Breast epithelium (tissue), 4 donors: ENCODE measurements at regions not wholly inside any gene's neighbourhood (a gene's known extent, or its start where the extent isn't known, plus 50 kb on each side); places are given as distances from the start of the nearest gene placed in this dataset.

ENCODE experiments used
- DNase-seq, 2 donors: peaks; one replicate each; pipeline ENCODE4 v3.0.0-alpha.2; 2019; ENCODE audit warnings: low spot score in 2 of 2
- H3K27ac ChIP-seq, 2 donors: fragments of 200-600 bp; sonication (generic) in 1 of 2; one replicate each; pipeline ENCODE4 v1.5.1; 2016 to 2019; ENCODE audit warnings: mild to moderate bottlenecking in 1 of 2
- H3K27me3 ChIP-seq, 2 donors: fragments of 200-600 bp; sonication (generic) in 1 of 2; one replicate each; pipeline versions ENCODE4 v1.5.1 to v1.6.0; 2017 to 2019; ENCODE audit warnings: control low read depth in 1 of 2, mild to moderate bottlenecking in 1 of 2
- H3K36me3 ChIP-seq: fragments of 200-600 bp; one replicate; pipeline ENCODE4 v1.5.1; 2019
- H3K4me1 ChIP-seq, 2 donors: fragments of 200-600 bp; sonication (generic); one replicate each; pipeline ENCODE4 v1.5.1; 2016 to 2019; ENCODE audit warnings: control low read depth in 1 of 2
- H3K4me3 ChIP-seq, 3 donors: fragments of 200-600 bp; sonication (generic); 1 replicate in 2 of 3; 2 replicates in 1 of 3; pipeline ENCODE4 v1.5.1; 2016 to 2019; ENCODE audit warnings: mild to moderate bottlenecking in 3 of 3, moderate library complexity in 2 of 3
- H3K9me3 ChIP-seq, 2 donors: fragments of 200-600 bp; sonication (generic) in 1 of 2; one replicate each; pipeline ENCODE4 v1.5.1; 2016 to 2019; ENCODE audit warnings: control low read depth in 1 of 2
- POLR2A ChIP-seq: fragments of 450-650 bp; IDR thresholded peaks from one replicate; pipeline ENCODE4 v1.6.1; 2016; ENCODE audit warnings: antibody characterized with exemption, mild to moderate bottlenecking, moderate library complexity
- POLR2AphosphoS5 ChIP-seq, 3 donors: sonication (generic); formaldehyde crosslinking; IDR thresholded peaks; one replicate each; pipeline ENCODE4 v1.6.1; 2017; ENCODE audit warnings: antibody characterized with exemption in 3 of 3
- intact Hi-C: fragments of 100-400 bp; cut with DNase I; formaldehyde crosslinking; loops from one replicate; pipeline ENCODE4 v1.15.1; 2023; ENCODE audit warnings: low total_unique reads
- TF ChIP-seq, protein P1 (sequence below), 3 donors: fragments of 450-650 bp; IDR thresholded peaks; one replicate each; pipeline ENCODE4 v1.5.1; 2016 to 2017; ENCODE audit warnings: antibody characterized with exemption in 3 of 3, mild to moderate bottlenecking in 3 of 3, moderate library complexity in 3 of 3

DNA sequence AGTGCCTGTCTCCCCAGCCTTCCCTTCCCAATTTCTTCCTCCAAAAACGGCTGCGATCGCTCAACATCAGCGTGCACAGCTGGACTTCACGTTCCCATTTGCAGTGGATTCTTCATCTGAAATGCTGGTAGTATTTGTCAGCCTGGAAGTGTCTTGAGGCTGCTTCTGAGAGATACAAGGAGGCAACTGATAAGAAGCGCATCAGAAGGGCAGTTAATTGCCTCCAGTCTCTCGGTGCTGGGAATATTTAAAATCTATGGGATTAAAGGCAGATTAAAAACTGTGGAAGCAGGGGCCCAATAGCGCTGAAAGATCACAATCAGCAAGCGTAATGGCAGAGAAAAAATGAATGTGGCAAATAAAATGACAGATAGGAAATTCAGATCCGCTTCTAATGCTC lies 450.0 kb downstream of the GATA3 start:
- Histone ChIP-seq H3K27me3 (no peaks in the 10 kb centered on the region), H3K27ac (no peak overlapping the region), H3K4me1 (no peaks in the 10 kb centered on the region), H3K36me3 (no peaks in the 10 kb centered on the region), H3K4me3 (no peak overlapping the region), H3K9me3 (no peaks in the 10 kb centered on the region)
- TF ChIP-seq POLR2A: no peak
- TF ChIP-seq, protein P1, sequence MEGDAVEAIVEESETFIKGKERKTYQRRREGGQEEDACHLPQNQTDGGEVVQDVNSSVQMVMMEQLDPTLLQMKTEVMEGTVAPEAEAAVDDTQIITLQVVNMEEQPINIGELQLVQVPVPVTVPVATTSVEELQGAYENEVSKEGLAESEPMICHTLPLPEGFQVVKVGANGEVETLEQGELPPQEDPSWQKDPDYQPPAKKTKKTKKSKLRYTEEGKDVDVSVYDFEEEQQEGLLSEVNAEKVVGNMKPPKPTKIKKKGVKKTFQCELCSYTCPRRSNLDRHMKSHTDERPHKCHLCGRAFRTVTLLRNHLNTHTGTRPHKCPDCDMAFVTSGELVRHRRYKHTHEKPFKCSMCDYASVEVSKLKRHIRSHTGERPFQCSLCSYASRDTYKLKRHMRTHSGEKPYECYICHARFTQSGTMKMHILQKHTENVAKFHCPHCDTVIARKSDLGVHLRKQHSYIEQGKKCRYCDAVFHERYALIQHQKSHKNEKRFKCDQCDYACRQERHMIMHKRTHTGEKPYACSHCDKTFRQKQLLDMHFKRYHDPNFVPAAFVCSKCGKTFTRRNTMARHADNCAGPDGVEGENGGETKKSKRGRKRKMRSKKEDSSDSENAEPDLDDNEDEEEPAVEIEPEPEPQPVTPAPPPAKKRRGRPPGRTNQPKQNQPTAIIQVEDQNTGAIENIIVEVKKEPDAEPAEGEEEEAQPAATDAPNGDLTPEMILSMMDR (IDR thresholded peaks at IDR 0.05): no peak
- no peak for TF ChIP-seq POLR2AphosphoS5 (IDR thresholded peaks at IDR 0.05)
- intact Hi-C loops: no loop called here
- DNase-seq: no peak

DNA sequence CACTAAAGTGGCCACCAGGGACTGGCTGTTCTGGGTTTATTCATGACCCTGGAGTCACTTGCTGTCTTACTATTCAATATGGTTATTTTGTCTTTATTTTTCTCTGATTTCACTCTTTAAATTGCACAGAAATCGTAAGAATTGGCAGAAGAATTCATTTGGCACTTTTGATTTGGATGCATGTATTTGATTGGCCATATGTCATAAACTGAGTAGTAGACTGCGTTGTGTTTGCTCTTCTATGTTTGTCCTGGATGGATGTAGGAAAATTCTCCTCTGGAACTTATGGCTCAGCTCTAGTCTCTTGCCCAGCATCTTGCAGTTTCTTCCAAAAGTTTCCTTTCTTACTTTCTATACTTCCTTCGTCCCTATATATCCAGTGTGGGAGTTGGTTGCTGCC lies 452.7 kb downstream of the GATA3 start:
- DNase-seq: no peak
- no peak overlapping the region for H3K27ac ChIP-seq
- H3K9me3 ChIP-seq: no peaks in the 10 kb centered on the region
- TF ChIP-seq POLR2A (no peak), POLR2AphosphoS5 (IDR thresholded peaks at IDR 0.05) (no peak)
- TF ChIP-seq, protein P1 (IDR thresholded peaks at IDR 0.05): no peak
- no peaks in the 10 kb centered on the region for H3K4me1 ChIP-seq
- H3K4me3 ChIP-seq: no peak overlapping the region
- intact Hi-C loops: no loop called here
- no peaks in the 10 kb centered on the region for H3K36me3 ChIP-seq
- no peaks in the 10 kb centered on the region for H3K27me3 ChIP-seq

DNA sequence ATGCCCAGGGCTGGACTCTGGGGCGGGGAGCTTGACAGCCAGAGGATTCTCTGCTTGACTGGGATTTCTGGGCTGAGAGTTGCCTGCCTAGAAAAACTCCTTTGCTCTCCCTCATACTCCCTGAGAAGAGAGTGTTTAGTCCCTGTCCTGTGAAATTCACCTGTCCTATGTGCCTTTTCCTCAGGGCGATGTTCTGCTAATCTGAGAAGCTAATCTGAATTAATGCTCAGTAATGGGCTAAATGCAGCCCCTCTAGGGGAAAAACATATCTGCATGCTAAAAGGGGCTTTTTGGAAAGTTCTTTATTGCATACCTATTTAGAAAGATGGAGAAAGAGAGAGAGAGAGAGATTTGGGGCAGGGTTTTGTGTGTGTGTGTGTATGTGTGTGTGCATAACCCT lies 454.4 kb downstream of the GATA3 start:
- no peaks in the 10 kb centered on the region for H3K36me3 ChIP-seq
- no peak for DNase-seq
- intact Hi-C loops: no loop called here

DNA sequence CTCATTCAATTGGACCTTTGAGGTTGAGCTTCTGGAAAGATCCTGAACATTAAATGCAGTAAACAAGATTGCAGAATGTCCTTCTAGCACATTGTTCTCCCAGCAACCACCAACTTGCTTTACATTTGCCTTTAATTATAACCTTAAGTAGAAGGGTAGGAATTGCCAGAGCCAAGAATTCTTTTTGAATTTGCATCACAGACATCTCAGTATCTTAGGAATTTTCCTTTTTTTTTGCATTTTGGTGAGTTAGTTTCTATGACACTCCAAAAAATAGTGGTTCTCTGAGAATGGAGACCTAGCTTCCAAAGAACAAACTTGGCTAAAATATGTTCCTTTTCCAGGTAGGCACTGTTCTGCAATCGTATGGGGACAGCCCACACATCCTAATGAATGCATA lies 456.0 kb downstream of the GATA3 start:
- H3K27me3 ChIP-seq: no peaks in the 10 kb centered on the region

More for the DNA sequence above, 454.4 kb downstream of the GATA3 start:
- Histone ChIP-seq H3K4me3 (no peak overlapping the region), H3K27ac (no peak overlapping the region), H3K27me3 (no peaks in the 10 kb centered on the region), H3K4me1 (no peaks in the 10 kb centered on the region), H3K9me3 (no peaks in the 10 kb centered on the region)
- no peak for TF ChIP-seq POLR2A
- TF ChIP-seq, protein P1 (IDR thresholded peaks at IDR 0.05): no peak
- TF ChIP-seq POLR2AphosphoS5 (IDR thresholded peaks at IDR 0.05): no peak

DNA sequence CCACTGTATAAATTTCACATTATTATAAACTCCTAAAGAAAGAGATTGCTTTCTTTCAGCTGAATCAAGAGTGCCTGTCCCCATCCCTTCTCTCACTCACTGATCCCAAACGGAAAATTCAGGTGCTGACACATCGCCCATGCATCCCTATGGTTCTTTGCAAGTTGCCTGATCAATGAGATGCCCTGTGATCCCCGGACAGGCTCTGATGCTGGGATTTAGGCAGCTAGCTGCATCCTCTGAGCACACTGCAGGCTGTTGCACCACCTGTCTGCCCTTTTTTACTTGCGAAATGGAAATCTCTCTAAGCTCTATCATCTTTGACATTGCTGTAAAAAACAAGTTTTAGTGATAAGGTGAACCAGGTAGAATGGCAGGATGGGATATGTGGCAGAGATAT lies 456.5 kb downstream of the GATA3 start:
- no peak for TF ChIP-seq POLR2A
- no peak for TF ChIP-seq POLR2AphosphoS5 (IDR thresholded peaks at IDR 0.05)
- H3K4me3 ChIP-seq: no peak overlapping the region
- intact Hi-C loops: no loop called here

More for the DNA sequence above, 456.0 kb downstream of the GATA3 start:
- Histone ChIP-seq H3K4me3 (no peak overlapping the region), H3K36me3 (no peaks in the 10 kb centered on the region), H3K9me3 (no peaks in the 10 kb centered on the region), H3K4me1 (no peaks in the 10 kb centered on the region), H3K27ac (no peak overlapping the region)
- no peak for DNase-seq
- intact Hi-C loops: no loop called here
- TF ChIP-seq, protein P1 (IDR thresholded peaks at IDR 0.05): no peak
- TF ChIP-seq POLR2AphosphoS5 (IDR thresholded peaks at IDR 0.05) (no peak), POLR2A (no peak)

More for the DNA sequence above, 456.5 kb downstream of the GATA3 start:
- H3K36me3 ChIP-seq: no peaks in the 10 kb centered on the region
- no peaks in the 10 kb centered on the region for H3K27me3 ChIP-seq
- H3K27ac ChIP-seq: no peak overlapping the region
- no peak for DNase-seq
- H3K4me1 ChIP-seq: no peaks in the 10 kb centered on the region
- no peaks in the 10 kb centered on the region for H3K9me3 ChIP-seq
